Esophagus muscularis mucosa (tissue), 4 donors: ENCODE measurements at regions not wholly inside any gene's neighbourhood (a gene's known extent, or its start where the extent isn't known, plus 50 kb on each side); places are given as distances from the start of the nearest gene placed in this dataset.

Experiments used
- DNase-seq: peaks from one replicate; pipeline ENCODE4 v3.0.0-alpha.2; 2017; ENCODE audit errors: extremely low spot score
- H3K27ac ChIP-seq, 4 donors: fragments of 200-600 bp; sonication (generic); replicated peaks in 1 of 4; 1 replicate in 3 of 4; 2 replicates in 1 of 4; pipeline ENCODE4 v1.5.1; 2016 to 2019; ENCODE audit warnings: mild to moderate bottlenecking in 1 of 4
- H3K27me3 ChIP-seq, 4 donors: fragments of 200-600 bp; sonication (generic); one replicate each; pipeline versions ENCODE4 v1.5.1 to v1.6.0; 2016 to 2019
- H3K36me3 ChIP-seq, 4 donors: fragments of 200-600 bp; sonication (generic); one replicate each; pipeline ENCODE4 v1.5.1; 2016 to 2019
- H3K4me1 ChIP-seq, 4 donors: fragments of 200-600 bp; sonication (generic); one replicate each; pipeline ENCODE4 v1.5.1; 2016 to 2019
- H3K4me3 ChIP-seq, 4 donors: fragments of 200-600 bp; sonication (generic); 1 replicate in 2 of 4; 2 replicates in 2 of 4; pipeline ENCODE4 v1.5.1; 2016 to 2019; ENCODE audit warnings: mild to moderate bottlenecking in 4 of 4, moderate library complexity in 1 of 4
- H3K9me3 ChIP-seq, 4 donors: fragments of 200-600 bp; sonication (generic); 1 replicate in 3 of 4; 2 replicates in 1 of 4; pipeline ENCODE4 v1.5.1; 2016 to 2019
- EP300 ChIP-seq: sonication (generic); formaldehyde crosslinking; IDR thresholded peaks from one replicate; pipeline ENCODE4 v1.6.1; 2017; ENCODE audit warnings: antibody characterized with exemption
- POLR2A ChIP-seq: fragments of 450-650 bp; IDR thresholded peaks from one replicate; pipeline ENCODE4 v1.6.1; 2017; ENCODE audit warnings: antibody characterized with exemption, moderate library complexity, mild to moderate bottlenecking, low read depth
- POLR2AphosphoS5 ChIP-seq, 2 donors: sonication (generic); formaldehyde crosslinking; IDR thresholded peaks; one replicate each; pipeline ENCODE4 v1.6.1; 2017; ENCODE audit warnings: antibody characterized with exemption in 2 of 2
- WGBS: methylation state at CpG from one replicate; pipeline ENCODE4 v1.1.5; 2018; 5-methylcytosine and 5-hydroxymethylcytosine counted together
- intact Hi-C: fragments of 100-400 bp; cut with DNase I; formaldehyde crosslinking; loops from one replicate; pipeline ENCODE4 v1.15.1; 2023
- TF ChIP-seq, protein P1 (sequence below), 3 experiments: fragments of 200-600 bp in 2 of 3; fragments of 450-650 bp in 1 of 3; sonication (generic) in 2 of 3; IDR thresholded peaks; one replicate each; pipeline ENCODE4 v1.5.1; 2017 to 2019; ENCODE audit warnings: antibody characterized with exemption in 3 of 3, mild to moderate bottlenecking in 2 of 3, moderate library complexity in 1 of 3

DNA sequence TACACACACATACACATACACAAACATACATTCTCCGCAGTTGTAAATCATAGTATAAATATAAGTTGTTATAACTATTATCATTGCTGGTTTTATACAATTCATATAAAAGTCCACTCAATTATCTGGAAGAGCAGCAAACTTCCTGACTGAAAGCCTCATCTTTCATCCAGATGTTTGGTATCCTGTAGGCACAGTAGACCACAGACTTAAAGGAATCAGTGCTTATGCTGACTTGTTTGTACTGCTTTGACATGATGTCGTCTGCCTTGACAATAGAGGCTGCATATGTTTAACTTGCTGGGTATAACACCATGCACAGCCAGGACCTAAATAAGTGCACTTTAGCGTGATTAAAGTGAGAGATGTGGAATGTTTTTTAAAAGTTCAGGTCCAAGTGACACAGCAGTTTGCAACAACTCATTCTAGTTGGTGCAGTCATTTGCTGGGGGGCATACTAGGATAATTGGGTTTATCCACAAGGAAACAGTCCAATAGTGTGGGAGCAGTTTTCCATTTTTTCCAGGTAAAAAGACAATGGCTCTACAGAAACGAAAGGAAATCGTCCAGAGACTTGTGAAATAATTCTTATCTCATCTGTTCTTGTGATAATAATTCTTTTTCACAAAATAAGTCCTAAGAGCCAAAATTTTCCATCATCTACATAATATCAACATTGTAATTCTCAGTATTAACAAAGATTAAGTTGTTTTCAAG is 110.3 kb upstream of the TSPAN2 start:
- intact Hi-C loops: no loop called here
- Histone ChIP-seq H3K27me3 (no peaks in the 10 kb centered on the region), H3K4me1 (peaks cover 0 to 6% (median 0%) of the 10 kb centered on the region in 4 donors), H3K4me3 (no peak overlapping the region), H3K36me3 (no peaks in the 10 kb centered on the region), H3K9me3 (peaks cover 0 to 7% (median 0%) of the 10 kb centered on the region in 4 donors), H3K27ac (no peak overlapping the region)
- peak; percentile 37 for DNase-seq
- WGBS: 72% methylated on average over 5 of the region's 5 CpGs
- TF ChIP-seq EP300: no peak

DNA sequence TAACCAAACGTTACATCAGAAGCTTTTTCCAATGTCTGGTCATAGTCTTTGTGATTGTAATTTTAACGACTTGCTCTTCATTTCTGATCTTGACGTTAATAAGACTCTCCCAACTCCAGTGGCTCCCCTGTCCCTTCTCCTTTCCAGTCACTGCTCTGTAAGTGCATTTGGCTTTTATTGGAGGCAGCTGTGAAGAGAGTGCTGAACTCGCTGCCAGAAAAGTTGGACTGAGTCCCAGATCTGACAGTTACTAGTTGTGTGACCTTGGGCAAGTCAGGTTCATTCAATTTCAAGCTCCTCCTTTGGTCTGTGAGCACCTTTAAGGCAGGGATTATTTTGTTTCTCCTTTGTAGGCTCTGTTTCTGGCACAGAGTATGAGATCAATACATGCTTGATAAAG is 109.6 kb upstream of the TSPAN2 start:
- 28% methylated on average over 4 of the region's 4 CpGs for WGBS
- Histone ChIP-seq H3K9me3 (peaks cover 0 to 7% (median 0%) of the 10 kb centered on the region in 4 donors), H3K27ac (no peak overlapping the region), H3K4me1 (peaks cover 0 to 6% (median 0%) of the 10 kb centered on the region in 4 donors), H3K4me3 (no peak overlapping the region), H3K27me3 (peaks cover 0 to 5% (median 0%) of the 10 kb centered on the region in 4 donors), H3K36me3 (no peaks in the 10 kb centered on the region)
- no peak for TF ChIP-seq POLR2A
- TF ChIP-seq, protein P1, sequence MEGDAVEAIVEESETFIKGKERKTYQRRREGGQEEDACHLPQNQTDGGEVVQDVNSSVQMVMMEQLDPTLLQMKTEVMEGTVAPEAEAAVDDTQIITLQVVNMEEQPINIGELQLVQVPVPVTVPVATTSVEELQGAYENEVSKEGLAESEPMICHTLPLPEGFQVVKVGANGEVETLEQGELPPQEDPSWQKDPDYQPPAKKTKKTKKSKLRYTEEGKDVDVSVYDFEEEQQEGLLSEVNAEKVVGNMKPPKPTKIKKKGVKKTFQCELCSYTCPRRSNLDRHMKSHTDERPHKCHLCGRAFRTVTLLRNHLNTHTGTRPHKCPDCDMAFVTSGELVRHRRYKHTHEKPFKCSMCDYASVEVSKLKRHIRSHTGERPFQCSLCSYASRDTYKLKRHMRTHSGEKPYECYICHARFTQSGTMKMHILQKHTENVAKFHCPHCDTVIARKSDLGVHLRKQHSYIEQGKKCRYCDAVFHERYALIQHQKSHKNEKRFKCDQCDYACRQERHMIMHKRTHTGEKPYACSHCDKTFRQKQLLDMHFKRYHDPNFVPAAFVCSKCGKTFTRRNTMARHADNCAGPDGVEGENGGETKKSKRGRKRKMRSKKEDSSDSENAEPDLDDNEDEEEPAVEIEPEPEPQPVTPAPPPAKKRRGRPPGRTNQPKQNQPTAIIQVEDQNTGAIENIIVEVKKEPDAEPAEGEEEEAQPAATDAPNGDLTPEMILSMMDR (IDR thresholded peaks at IDR 0.05): no peak
- no peak for TF ChIP-seq POLR2AphosphoS5 (IDR thresholded peaks at IDR 0.05)
- TF ChIP-seq EP300: no peak
- peak; percentile 89 for DNase-seq
- intact Hi-C loops: no loop called here

DNA sequence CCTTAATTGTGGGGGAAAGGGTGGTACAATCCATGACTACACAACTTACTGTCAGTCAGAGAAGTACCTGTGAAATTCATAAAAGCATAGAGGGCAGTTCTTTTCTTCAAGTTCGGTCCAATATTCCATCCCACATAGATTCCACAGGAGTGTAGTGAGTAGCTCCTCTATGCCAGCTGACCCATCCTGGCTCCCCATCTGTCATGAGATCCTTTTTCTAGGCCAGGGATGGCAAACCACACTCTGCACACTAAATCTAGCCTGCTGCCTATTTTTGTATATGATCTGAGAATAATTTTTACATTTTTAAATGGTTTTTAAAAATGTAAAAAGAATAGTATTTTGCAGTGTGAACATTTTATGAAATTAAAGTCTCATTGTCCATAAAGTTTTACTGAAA is 107.0 kb upstream of the TSPAN2 start:
- Histone ChIP-seq H3K36me3 (no peaks in the 10 kb centered on the region), H3K27me3 (peaks cover 0 to 6% (median 0%) of the 10 kb centered on the region in 4 donors)

DNA sequence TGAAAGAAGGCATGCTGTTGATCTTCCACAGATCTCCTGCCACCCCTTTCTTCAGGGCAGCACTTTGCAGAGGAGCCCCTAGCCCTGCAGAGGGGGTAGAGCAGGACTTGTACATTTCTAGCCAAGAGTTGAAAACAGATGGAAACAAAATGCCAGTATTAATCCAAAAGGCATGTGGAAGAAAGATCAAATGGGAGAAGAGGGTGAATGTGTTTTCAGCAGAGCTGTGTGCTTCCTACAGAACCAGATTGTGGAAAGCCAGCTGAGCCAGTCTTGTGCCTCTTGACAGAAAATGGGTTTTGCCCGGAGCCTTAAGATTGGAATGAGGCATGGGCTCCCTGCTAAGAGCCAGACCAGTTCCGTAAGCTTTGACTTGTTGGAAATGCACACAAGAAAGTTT is 105.2 kb upstream of the TSPAN2 start:
- Histone ChIP-seq H3K4me3 (no peak overlapping the region), H3K9me3 (no peaks in the 10 kb centered on the region), H3K36me3 (no peaks in the 10 kb centered on the region), H3K27ac (no peak overlapping the region), H3K4me1 (peaks cover 0 to 19% (median 3%) of the 10 kb centered on the region in 4 donors), H3K27me3 (peaks cover 0 to 6% (median 0%) of the 10 kb centered on the region in 4 donors)
- DNase-seq: peak; percentile 53
- WGBS: 27% methylated on average over 2 of the region's 2 CpGs
- TF ChIP-seq EP300 (no peak), POLR2AphosphoS5 (IDR thresholded peaks at IDR 0.05) (no peak)
- intact Hi-C loops: no loop called here

More for the DNA sequence above, 107.0 kb upstream of the TSPAN2 start:
- WGBS: 91% methylated on average over 1 of the region's 1 CpG
- Histone ChIP-seq H3K9me3 (no peaks in the 10 kb centered on the region), H3K4me1 (peaks cover 0 to 6% (median 0%) of the 10 kb centered on the region in 4 donors), H3K4me3 (no peak overlapping the region), H3K27ac (no peak overlapping the region)
- peak; percentile 42 for DNase-seq
- TF ChIP-seq POLR2AphosphoS5 (IDR thresholded peaks at IDR 0.05): no peak
- TF ChIP-seq EP300: no peak
- no peak for TF ChIP-seq POLR2A
- TF ChIP-seq, protein P1 (IDR thresholded peaks at IDR 0.05): no peak
- intact Hi-C loops: no loop called here

DNA sequence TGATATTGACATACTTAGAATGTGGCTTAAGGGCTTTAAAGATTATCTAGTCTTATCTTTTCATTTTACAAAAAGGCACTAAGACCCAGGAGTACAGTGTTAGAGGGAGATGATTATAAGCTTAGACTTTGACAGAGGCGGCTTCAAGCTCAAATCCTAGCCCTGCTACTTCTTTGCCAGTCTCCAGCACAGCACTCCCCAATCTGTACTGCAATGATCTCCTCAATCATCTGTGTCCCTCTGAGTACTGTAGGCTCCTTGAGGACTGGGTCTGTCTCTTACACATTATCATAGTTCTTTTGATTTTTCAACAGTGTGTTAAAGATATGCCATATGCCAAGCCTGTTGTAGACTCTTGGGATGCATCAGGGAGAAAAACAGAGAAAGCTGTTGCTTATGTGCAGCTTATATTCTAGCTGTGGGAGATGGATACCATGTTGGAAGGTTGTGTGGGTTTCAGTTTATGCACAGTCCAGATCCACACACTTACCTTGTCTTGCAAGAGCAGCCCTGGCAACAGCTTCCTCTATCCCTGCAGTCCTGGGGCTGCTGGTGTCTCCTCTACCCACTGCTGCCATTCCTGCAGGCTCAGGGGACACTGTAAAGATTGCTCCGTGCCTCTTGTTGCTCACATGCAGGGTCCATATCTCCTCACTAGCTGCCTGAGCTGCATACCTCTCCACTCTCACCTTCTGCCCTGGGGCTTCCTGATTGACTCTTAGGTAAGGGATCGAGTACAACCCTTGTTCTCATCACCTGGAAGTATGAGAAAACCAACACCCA is 103.9 kb upstream of the TSPAN2 start:
- H3K4me3 ChIP-seq: no peak overlapping the region
- H3K27me3 ChIP-seq: peaks cover 0 to 6% (median 0%) of the 10 kb centered on the region in 4 donors
- no peak for TF ChIP-seq EP300
- H3K9me3 ChIP-seq: no peaks in the 10 kb centered on the region
- 88% methylated on average over 3 of the region's 3 CpGs for WGBS
- no peaks in the 10 kb centered on the region for H3K36me3 ChIP-seq
- intact Hi-C loops: no loop called here
- H3K4me1 ChIP-seq: peaks cover 0 to 14% (median 3%) of the 10 kb centered on the region in 4 donors
- DNase-seq: no peak
- H3K27ac ChIP-seq: no peak overlapping the region

DNA sequence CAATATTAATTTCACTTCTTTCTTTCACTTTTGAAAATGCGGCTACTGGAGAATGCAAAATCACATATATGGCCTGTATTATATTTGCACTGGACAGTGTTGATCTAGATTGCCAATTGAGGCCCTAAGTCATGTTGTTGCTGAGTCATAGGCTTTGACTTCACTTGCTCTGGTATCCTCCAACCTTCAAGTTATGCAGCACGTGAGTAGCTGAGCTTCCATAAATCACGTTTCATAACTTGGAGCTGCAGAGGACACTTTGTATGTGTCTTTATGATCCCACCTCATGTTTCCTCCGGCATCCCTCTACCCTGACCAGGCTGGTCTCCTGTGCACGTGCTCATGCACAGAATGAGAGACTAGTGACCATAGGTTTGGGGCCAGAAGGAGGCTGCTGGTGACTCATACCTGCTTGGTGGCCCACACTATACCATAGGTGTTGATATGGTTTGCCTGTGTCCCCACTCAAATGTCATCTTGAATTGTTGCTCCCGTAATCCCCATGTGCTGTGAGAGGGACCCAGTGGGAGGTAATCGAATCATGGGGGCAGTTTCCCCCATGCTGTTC is 103.0 kb upstream of the TSPAN2 start:
- Histone ChIP-seq H3K27me3 (peaks cover 0 to 6% (median 0%) of the 10 kb centered on the region in 4 donors), H3K9me3 (no peaks in the 10 kb centered on the region), H3K4me1 (peaks cover 0 to 14% (median 3%) of the 10 kb centered on the region in 4 donors), H3K4me3 (no peak overlapping the region), H3K27ac (no peak overlapping the region), H3K36me3 (no peaks in the 10 kb centered on the region)
- peak; percentile 68 for DNase-seq
- intact Hi-C loops: no loop called here
- 97% methylated on average over 7 of the region's 7 CpGs for WGBS
- TF ChIP-seq EP300 (no peak), POLR2A (no peak), POLR2AphosphoS5 (IDR thresholded peaks at IDR 0.05) (no peak)
- TF ChIP-seq, protein P1 (IDR thresholded peaks at IDR 0.05): no peak
